ENCODE measurements at regions not wholly inside any gene's neighbourhood (a gene's known extent, or its start where the extent isn't known, plus 50 kb on each side); places are given as distances from the start of the nearest gene placed in this dataset.

DNA sequence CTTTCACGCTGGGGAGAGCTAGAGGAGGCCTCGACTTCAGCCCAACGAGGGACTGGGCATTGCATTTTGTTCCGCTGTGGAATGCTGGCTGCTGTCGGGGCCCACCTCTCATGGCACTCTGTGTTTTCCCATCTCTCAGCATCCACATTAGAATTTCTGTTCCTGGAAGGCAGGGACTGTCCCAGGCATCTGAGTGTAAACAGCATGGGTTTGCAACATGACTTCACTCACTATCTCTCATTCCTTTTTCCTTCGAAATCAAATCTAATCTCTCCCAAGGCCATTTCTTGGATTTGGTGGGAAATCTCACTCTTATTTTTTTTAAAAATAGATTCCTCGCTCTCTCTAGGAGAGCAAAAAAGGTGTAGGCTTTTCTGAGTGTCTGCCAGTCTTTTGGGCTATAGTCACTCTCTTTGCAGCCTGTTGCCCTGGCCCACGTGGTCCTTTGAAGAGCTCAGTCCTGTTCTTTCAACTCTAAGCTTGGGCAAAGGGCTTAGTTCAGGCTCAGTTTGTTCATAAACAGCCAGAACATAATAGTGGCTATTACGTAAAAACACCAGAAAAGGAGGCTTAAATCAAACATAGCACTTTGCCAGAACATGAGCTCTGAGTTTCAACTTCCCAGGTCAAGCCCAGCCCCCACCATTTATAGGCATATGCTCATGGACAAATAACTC lies 284.6 kb upstream of the ZFP64 start:
- TF ChIP-seq POLR2A (IDR thresholded peaks at IDR 0.05), result no peak
- TF ChIP-seq, protein P1, sequence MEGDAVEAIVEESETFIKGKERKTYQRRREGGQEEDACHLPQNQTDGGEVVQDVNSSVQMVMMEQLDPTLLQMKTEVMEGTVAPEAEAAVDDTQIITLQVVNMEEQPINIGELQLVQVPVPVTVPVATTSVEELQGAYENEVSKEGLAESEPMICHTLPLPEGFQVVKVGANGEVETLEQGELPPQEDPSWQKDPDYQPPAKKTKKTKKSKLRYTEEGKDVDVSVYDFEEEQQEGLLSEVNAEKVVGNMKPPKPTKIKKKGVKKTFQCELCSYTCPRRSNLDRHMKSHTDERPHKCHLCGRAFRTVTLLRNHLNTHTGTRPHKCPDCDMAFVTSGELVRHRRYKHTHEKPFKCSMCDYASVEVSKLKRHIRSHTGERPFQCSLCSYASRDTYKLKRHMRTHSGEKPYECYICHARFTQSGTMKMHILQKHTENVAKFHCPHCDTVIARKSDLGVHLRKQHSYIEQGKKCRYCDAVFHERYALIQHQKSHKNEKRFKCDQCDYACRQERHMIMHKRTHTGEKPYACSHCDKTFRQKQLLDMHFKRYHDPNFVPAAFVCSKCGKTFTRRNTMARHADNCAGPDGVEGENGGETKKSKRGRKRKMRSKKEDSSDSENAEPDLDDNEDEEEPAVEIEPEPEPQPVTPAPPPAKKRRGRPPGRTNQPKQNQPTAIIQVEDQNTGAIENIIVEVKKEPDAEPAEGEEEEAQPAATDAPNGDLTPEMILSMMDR (IDR thresholded peaks at IDR 0.05 in 8 of 11, conservative IDR thresholded peaks at IDR 0.05 in 3 of 11), result no peak

All from spleen (tissue), 7 donors.